ENCODE measurements at regions not wholly inside any gene's neighbourhood (a gene's known extent, or its start where the extent isn't known, plus 50 kb on each side); places are given as distances from the start of the nearest gene placed in this dataset.

- Mint-ChIP-seq H3K4me3 (ENCODE audit: unreplicated experiment) (no peak overlapping the region), H3K4me1 (ENCODE audit: unreplicated experiment) (peaks cover 27% of the 10 kb centered on the region), H3K36me3 (ENCODE audit: unreplicated experiment) (no peaks in the 10 kb centered on the region), H3K27me3 (ENCODE audit: unreplicated experiment) (no peaks in the 10 kb centered on the region), H3K9me3 (ENCODE audit: unreplicated experiment) (peaks cover 6% of the 10 kb centered on the region), H3K27ac (ENCODE audit: unreplicated experiment) (no peak overlapping the region)
- TF ChIP-seq, protein P1, sequence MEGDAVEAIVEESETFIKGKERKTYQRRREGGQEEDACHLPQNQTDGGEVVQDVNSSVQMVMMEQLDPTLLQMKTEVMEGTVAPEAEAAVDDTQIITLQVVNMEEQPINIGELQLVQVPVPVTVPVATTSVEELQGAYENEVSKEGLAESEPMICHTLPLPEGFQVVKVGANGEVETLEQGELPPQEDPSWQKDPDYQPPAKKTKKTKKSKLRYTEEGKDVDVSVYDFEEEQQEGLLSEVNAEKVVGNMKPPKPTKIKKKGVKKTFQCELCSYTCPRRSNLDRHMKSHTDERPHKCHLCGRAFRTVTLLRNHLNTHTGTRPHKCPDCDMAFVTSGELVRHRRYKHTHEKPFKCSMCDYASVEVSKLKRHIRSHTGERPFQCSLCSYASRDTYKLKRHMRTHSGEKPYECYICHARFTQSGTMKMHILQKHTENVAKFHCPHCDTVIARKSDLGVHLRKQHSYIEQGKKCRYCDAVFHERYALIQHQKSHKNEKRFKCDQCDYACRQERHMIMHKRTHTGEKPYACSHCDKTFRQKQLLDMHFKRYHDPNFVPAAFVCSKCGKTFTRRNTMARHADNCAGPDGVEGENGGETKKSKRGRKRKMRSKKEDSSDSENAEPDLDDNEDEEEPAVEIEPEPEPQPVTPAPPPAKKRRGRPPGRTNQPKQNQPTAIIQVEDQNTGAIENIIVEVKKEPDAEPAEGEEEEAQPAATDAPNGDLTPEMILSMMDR (IDR thresholded peaks at IDR 0.05): no peak
- DNase-seq (ENCODE audit: extremely low spot score, unreplicated experiment): no peak
These were observed 171.4 kb downstream of the PTN start for GRCh38 chr7:137172105-137172590.

GRCh38 chr7:137169282-137169698 is 174.2 kb downstream of the PTN start:
- Mint-ChIP-seq H3K27me3 (ENCODE audit: unreplicated experiment) (no peaks in the 10 kb centered on the region), H3K4me1 (ENCODE audit: unreplicated experiment) (peaks cover 22% of the 10 kb centered on the region), H3K4me3 (ENCODE audit: unreplicated experiment) (no peak overlapping the region), H3K9me3 (ENCODE audit: unreplicated experiment) (no peaks in the 10 kb centered on the region), H3K36me3 (ENCODE audit: unreplicated experiment) (no peaks in the 10 kb centered on the region), H3K27ac (ENCODE audit: unreplicated experiment) (no peak overlapping the region)
- TF ChIP-seq, protein P1 (IDR thresholded peaks at IDR 0.05): peak; percentile 89
- DNase-seq (ENCODE audit: extremely low spot score, unreplicated experiment): no peak

DNA sequence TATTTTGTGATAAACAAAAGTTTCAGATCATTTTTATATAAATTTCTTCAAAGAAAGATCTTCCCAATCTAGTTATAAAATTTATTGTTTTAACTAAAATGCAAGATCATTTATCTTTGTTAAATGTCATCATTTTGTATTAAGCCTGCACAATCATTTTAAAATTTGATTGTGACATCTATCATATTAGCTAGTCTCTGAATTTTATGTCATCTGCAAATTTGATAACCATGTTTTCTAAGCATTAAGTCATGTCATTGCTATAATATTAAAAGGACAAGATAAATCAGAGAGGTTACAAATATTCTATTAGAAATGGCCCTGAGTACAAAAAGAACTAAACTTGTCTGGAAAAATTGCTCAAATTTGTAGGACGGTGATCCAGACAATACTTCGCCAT is 175.9 kb downstream of the PTN start:
- no peak for DNase-seq (ENCODE audit: extremely low spot score, unreplicated experiment)
- H3K9me3 Mint-ChIP-seq (ENCODE audit: unreplicated experiment): no peaks in the 10 kb centered on the region
- no peak overlapping the region for H3K27ac Mint-ChIP-seq (ENCODE audit: unreplicated experiment)
- no peaks in the 10 kb centered on the region for H3K36me3 Mint-ChIP-seq (ENCODE audit: unreplicated experiment)
- TF ChIP-seq, protein P1 (IDR thresholded peaks at IDR 0.05): no peak
- no peaks in the 10 kb centered on the region for H3K27me3 Mint-ChIP-seq (ENCODE audit: unreplicated experiment)
- peaks cover 21% of the 10 kb centered on the region for H3K4me1 Mint-ChIP-seq (ENCODE audit: unreplicated experiment)
- no peak overlapping the region for H3K4me3 Mint-ChIP-seq (ENCODE audit: unreplicated experiment)

DNA sequence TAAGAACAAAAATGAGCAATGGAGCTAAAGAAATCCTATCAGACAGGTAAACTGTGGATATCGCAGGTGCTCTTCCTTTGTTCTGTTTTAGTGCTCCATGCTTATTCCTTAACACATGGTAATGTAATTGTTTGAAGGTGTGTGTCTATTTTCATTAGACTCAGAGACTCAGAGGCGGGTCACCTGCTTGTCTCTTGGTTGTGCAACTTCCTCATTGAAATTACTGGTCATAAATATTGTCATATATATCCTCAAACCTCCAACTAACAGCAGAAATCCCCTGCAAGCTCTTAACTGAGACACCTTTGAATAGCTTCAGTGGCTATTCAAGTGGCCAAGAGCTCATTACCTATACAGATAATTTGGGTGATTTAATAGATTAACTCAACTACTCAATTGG is 177.2 kb downstream of the PTN start:
- Mint-ChIP-seq H3K27ac (ENCODE audit: unreplicated experiment) (no peak overlapping the region), H3K9me3 (ENCODE audit: unreplicated experiment) (no peaks in the 10 kb centered on the region), H3K27me3 (ENCODE audit: unreplicated experiment) (no peaks in the 10 kb centered on the region), H3K4me1 (ENCODE audit: unreplicated experiment) (peaks cover 22% of the 10 kb centered on the region), H3K36me3 (ENCODE audit: unreplicated experiment) (no peaks in the 10 kb centered on the region), H3K4me3 (ENCODE audit: unreplicated experiment) (no peak overlapping the region)
- DNase-seq (ENCODE audit: extremely low spot score, unreplicated experiment): no peak
- TF ChIP-seq, protein P1 (IDR thresholded peaks at IDR 0.05): no peak

GRCh38 chr7:137165786-137166185 is 177.7 kb downstream of the PTN start:
- no peaks in the 10 kb centered on the region for H3K36me3 Mint-ChIP-seq (ENCODE audit: unreplicated experiment)
- H3K4me3 Mint-ChIP-seq (ENCODE audit: unreplicated experiment): no peak overlapping the region
- H3K27me3 Mint-ChIP-seq (ENCODE audit: unreplicated experiment): no peaks in the 10 kb centered on the region
- DNase-seq (ENCODE audit: extremely low spot score, unreplicated experiment): no peak
- no peaks in the 10 kb centered on the region for H3K9me3 Mint-ChIP-seq (ENCODE audit: unreplicated experiment)
- peak overlapping the region; percentile 16 for H3K27ac Mint-ChIP-seq (ENCODE audit: unreplicated experiment)
- TF ChIP-seq, protein P1 (IDR thresholded peaks at IDR 0.05): no peak
- peaks cover 22% of the 10 kb centered on the region for H3K4me1 Mint-ChIP-seq (ENCODE audit: unreplicated experiment)
